NCI-H1417 (cell line): ENCODE measurements at regions not wholly inside any gene's neighbourhood (a gene's known extent, or its start where the extent isn't known, plus 50 kb on each side); places are given as distances from the start of the nearest gene placed in this dataset.
A peak's percentile ranks its signal among the peaks of the same experiment; 100 is the strongest.
"Not testable (repeated sequence)": the region's sequence is repeated elsewhere in the genome, so short reads cannot be mapped to it uniquely, and the experiment has no call there.

Experiments used
- DNase-seq, 3 experiments: peaks; one replicate each; lab custom pipeline; 2025; lab: John Stamatoyannopoulos, UW

DNA sequence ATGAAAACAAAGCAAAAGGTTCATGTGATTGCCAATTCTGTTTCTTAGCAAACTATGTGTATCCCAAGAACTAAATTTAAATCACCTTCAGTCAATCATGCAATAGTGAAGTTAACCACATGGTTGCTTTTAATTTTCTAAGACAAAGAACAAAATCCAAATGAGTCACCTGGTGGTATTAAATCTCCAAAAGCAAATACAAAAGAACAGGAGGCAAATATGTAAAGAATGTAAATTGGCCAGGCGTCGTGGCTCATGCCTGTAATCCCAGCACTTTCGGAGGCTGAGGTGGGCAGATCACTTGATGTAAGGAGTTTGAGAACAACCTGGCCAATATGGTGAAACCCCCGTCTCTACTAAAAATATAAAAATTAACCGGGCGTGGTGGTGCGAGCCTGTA lies 54.2 kb upstream of the PIK3R4 start:
- no peak for DNase-seq

DNA sequence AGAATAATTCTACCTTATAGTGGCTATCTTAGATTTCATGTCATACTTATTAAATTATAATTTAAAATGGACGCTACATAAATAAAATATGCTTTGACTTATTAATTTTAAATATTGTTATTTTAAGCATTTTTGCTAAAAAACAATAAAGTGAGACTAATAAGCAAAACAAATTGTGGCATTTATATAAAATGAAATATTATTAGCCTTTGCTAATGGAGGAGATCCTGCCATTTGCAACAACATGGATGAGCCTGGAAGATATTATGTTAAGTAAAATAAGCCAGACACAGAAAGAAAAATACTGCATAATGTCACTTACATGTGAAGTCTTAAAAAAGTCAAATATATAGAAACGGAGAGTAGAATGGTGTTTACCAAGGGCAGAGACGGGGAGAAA lies 54.8 kb upstream of the PIK3R4 start:
- no peak for DNase-seq

DNA sequence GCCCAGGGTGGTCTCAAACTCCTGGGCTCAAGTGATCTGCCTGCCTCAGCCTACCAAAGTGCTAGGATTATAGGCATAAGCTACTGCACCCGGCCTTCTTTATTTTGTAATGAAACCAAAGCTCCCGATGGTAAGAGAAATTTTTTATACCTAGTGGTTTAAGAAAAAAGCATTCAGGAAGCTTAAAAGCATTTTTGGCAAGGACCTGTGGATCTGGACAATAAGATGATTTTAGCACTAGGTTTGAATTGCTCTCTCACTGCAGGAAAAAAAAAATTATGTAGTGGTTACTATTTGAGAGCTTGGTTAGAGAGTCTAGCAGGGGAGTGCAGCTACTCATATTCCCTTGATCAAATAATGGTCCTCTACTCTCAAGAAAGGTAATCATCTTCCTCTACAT lies 64.9 kb upstream of the PIK3R4 start:
- DNase-seq, result peak in 2 of 3 experiments; percentile 50 to 65

DNA sequence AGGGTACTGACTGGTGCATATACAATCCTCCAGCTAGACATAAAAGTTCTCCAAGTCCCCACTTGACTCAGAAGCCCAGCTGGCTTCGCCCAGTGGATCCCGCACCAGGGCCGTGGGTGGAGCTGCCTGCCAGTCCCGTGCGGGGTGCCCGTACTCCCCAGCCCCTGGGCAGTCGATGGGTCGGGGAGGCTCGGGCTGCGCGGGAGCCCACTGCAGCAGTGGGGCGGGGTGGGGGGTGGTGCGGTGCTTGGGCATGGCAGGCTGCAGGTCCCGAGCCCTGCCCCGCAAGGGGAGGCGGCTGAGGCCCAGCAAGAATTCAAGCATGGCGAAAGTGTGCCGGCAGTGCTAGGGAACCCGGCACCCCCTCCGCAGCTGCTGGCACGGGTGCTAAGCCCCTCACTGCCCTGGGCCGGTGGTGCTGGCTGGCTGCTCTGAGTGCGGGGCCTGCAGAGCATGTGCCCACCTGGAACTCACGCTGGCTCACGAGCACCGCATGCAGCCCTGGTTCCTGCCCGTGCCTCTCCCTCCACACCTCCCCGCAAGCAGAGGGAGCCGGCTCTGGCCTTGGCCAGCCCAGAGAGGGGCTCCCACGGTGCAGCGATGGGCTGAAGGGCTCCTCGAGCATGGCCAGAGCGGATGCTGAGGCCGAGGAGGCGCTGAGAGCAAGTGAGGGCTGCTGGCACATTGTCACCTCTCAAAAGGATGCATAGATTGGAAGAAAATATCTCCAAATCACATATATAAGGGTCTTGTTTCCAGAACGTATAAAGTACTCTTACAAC lies 68.3 kb upstream of the PIK3R4 start:
- no peak for DNase-seq

DNA sequence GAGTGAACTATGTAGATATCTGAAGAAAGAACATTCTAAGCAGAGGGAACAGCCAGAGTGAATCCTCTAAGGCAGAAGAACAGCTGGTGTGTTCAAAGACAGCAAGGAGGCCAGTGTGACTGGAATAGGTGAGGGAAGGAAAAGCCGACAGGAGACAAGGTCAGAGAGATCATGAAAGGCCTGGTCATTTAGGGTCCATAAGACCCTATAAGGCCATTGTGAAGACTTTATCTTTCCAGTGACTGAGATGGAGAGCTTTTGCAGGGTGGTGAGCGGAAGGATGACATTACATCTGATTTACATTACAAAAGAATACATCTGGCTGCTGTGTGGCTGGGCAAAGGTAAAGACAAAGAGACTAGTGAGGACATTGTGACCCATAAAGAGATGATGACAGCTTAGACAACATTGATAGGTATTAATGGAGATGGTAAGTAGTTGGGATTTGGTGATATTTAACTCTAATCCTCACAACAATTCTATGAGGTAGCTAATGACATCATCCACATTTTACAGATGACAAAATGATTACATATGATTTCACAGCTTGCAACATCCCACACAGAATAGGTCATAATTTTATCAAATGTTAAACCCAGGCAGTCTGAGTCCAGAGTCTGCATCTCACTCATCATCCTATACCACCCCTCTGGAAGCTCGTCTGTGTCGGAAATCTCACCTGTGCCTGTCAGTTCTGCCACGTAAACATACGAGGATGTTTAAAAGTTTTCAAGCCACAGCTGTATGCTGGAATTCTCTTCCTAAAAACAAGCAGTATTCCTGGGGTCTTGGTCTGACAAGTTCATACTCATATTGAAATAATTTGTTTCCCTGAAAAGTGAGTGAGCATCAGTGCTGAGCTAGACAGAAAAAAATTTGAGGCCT lies 70.2 kb upstream of the PIK3R4 start:
- DNase-seq, result no peak

DNA sequence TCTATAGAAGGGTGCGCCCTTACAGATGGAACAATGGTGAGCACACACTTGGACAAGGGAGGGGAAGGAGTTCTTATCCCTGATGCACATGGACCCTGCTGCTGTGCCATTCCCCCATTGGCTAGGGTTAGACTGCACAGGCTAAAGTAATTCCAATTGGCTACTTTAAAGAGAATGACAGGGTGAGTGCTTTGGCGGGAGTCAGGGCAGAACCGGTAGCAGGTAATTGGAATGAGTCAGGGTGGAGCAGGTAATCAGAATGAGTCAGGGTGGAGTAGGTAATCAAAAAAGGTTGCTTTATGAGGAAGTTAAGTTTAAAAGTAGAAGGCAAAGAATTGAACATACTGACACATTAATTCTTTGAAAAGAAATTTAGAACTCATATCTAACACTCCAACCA lies 71.4 kb upstream of the PIK3R4 start:
- not testable (repeated sequence) for DNase-seq

DNA sequence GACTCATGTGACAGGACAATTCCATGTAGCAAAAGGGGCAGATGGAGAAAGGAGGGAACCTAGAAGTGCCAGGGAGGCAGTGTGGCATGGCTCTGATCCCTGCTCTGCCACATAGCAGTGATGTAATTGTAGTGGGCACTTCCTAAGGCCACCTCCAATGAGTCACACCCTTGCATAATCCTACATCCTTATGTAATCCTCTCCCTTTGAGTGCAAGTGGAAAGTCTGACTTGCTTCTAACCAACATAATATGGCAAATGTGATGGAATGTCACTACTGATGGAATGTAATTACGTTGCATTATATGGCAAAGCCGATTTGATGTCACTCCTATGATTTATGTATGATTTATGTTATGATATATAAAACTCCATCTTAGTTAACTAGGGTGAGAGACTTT lies 72.9 kb upstream of the ATP2C1 start:
- DNase-seq, result no peak

DNA sequence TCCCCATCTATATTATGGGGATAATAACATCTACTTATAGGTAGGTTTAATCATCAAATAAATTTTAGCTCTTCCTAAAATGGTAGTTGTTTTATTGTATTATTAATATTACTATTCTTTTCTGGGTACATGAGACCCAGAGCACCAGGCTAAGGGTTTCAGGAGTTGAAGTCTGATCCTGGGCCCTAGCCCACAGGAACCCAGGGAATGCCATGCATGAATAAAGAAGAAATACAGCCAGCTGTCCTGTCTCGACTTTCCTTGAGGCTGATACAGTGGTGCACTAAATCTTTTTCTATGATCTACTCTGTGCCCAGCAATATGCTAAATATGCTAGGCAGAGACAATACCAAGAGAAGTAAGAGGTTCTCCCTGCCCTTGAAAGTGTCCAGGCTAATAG lies 72.1 kb upstream of the ATP2C1 start:
- DNase-seq, result no peak

DNA sequence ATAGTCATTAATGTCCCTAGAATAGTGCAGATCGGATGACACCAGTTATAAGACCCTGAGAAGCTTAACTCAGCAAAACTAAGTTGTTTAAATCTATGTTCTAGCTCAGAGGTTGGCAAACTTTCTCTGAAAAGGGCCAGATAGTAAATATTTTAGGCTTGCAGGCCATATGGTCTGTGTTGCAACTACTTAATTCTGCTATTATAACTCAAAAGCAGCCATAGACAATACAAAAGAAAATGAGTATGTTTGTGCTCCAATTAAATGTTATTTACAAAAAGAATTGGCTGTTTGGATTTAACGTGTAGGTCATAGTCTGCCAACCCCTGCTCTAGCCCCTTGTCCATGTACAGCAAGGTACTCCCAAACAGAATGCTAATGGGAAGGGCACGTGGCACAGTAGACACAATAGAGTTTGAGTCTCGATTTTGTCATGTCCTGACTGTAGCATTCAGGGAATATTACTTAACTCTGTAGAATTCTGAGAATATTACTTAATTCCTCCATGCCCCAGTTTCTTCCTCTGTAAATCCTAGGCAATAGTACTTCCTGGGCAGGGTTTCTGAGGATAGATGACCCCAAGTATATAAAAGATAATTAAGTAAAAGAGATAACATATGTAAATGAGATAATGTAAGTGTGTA lies 70.5 kb upstream of the ATP2C1 start:
- peak in 2 of 3 experiments; percentile 6 to 49 for DNase-seq

DNA sequence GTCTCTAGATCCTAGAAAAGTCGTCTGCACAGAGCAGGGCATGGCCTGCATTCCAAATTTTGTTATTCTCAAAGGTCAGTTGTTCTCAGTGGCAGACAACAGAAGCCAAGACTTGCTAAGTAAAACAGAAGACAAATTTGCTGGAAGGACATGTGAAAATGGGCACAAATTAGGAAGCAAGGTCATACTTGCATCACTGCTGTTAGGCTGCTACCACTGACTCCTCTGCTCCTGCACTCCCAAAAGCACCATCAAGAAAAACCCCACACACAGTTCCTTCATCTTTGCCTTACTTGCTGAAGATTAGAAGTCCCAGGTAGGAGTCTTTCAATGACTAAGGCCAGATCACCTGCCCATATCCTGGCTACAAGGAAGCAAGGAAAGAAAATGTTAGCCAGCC lies 69.9 kb upstream of the ATP2C1 start:
- no peak for DNase-seq

DNA sequence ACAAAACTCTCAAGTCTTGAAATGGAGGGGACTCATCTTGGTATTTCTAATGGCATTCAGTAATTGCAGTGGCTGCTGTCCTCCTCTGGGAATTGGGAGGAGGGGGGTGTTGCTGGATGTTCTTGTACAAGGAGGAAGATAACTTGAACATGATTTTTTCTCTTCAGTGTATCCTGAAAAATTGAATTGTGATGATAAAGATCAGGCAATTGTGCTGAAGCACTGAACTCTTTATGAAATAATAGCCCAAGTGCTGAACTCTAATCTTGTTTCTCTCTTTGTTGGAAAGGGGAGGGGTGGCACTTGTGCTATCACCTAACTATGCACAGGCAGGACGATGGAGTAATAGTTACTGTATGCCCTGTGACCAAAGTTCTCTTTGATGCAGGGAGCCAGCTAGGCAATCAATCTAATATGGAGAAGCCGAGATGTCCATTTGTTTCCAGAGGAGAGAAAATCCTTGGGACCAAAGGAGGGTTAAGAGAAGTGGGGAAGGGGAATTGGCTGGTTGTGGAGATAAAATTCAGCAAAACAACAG lies 68.1 kb upstream of the ATP2C1 start:
- no peak for DNase-seq

DNA sequence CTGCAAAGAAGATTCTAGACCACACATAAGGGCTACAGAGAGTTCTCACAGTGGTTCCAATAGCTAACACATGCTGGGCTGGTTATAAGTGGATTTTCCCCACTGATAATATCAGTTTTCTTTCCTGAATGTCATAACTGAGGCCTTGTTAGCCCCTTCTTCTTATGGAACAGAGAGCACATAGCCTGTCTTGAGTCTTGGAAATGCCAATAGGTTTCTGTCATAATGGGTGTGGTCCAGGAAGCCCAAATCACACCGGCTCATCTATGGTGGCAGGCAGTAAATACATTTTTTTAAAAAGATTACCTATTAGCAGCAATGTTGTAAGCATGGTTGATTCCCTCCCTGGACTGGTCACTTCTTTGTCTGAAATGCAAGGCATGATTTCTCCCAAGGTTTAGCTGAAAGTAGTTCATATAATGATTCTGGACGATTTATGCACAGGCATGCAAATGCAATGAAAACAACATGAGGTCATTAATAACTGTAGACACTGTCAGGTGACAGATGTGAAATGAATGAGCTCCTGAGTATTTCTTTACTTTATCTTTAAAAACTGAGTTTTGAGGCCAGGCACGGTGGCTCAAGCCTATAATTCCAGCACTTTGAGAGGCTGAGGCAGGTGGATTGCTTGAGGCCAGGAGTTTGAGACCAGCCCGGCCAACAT lies 67.2 kb upstream of the ATP2C1 start:
- DNase-seq, result no peak

DNA sequence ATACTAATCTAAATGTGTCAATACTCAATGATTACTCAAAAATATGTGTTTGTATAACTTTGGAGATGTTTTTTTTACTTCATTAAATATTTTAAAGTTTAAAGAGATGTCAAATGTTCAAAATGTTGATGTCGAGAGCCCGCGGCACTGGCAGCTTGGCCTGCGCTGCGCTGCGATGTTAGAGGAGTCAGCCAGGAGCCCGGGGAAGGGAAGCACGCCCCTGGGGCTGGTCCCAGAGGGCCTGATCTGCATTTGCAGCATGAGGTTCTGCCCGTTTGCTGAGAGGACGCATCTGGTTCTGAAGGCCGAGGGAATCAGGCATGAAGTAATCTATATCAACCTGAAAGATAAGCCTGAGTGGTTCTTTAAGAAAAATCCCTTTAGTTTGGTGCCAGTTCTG lies 66.4 kb upstream of the ATP2C1 start:
- DNase-seq, result no peak

DNA sequence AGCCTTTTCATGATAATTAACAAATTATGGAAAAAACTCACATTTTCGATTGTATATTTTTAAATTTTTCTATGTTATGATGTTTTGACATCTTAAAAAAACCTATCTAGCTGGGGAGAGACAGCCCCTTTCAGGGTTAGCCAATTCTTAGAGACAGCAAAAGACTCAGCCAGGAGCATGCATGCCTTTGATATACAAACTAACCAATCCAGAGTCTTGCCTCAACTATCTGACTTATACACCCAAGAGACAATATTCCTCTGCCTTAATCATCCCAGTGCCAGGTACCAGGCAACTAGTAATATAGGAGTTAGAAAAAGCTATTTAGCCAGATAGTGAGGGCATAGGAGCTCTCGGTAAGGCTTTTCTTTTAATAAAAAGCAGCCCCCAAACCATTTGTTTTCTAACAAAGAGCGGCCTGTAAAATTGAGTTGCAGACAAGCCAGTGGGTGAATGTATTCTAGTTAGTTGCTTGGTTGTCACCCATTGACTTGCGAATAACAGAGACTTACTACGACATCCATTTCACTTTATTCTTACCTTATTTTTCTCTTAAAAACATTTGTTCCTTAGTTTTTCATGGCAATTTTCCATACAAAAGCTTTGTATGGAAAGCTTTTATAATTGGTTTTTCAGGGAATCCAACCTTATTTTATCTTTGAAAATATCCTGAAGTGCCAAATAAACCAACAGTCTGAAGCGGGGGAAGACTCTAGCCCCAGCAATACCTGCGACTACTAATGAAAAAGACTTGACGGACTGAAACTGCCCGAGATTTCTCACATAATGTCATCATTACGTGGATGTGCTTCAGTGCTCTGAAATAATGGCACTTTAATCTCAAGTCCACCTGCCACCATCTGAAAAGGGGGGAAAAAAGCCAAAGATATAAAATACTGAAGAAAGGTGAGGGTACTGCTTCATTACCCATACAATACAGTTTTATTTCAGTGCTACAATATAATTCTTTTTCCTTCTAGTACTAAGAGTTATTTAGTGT lies 64.6 kb upstream of the ATP2C1 start:
- DNase-seq, result no peak

DNA sequence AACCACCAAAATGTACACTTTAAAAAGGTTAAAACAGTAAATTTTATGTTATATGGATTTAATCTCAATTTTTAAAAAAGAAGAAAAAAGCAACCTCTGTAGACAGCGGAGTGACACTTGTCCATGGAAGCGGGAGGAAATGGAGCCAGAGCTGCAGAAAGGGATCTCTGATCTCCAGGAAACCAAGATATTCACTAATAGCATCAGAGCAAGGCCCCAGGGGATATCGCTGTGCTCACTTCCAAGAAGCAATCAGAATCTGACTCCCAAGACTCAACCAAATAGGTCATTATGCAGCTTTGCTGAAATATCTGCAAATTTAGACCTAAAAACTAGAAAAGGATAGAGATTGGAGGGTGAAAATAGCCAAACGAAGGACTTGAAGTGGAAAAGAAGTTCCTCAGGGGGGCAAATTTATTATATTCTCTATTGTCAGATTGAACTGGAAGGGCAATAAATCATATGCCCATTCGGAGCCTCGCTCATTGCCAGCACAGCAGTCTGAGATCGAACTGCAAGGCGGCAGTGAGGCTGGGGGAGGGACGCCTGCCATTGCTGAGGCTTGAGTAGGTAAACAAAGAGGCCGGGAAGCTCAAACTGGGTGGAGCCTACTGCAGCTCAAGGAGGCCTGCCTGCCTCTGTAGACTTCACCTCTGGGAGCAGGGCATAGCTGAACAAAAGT lies 62.0 kb upstream of the ATP2C1 start:
- peak; percentile 34 to 63 (median 42) for DNase-seq

DNA sequence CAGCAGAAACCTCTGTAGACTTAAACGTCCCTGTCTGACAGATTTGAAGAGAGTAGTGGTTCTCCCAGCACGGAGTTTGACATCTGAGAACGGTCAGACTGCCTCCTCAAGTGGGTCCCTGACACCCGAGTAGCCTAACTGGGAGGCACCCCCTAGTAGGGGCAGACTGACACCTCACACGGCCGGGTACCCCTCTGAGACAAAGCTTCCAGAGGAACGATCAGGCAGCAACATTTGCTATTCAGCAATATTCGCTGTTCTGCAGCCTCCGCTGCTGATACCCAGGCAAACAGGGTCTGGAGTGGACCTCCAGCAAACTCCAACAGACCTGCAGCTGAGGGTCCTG lies 61.5 kb upstream of the ATP2C1 start:
- not testable (repeated sequence) for DNase-seq

DNA sequence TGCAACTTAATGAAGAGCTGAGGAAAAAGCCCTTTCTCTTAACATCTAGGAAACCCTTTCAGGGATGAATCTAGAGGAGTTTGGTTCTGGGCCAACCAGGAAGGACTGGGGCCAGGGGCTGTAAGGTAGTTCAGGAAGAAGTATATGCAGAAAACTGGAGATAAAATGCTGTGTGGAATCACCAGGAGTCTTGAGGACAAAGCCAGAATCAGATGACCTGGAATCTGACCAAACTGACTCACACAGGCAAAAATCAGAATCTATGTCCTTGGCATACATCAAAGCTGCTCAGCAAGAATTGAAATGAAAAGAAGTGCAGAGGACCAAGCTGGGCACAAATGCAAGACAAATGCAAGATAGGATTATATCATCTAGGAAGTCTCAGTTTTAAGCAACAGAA lies 59.4 kb upstream of the ATP2C1 start:
- DNase-seq, result no peak

DNA sequence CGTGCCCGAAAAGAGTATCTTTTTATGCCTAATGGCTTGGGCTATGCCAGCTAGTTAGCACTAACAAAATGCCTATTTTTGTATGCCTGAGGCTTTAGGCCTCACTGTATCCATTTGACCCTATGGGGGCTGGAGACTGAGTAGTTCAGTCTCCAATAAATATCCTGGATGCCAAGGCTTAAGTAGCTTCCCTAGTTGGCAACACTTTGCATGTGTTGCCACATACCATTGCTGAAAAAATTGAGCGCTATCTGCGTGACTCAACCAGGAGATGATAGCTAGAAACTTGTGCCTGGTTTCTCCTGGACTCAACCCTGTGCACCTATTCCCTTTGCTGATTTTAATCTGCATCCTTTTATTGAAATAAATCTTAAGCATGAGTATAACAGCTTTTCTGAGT lies 58.4 kb upstream of the ATP2C1 start:
- no peak for DNase-seq

DNA sequence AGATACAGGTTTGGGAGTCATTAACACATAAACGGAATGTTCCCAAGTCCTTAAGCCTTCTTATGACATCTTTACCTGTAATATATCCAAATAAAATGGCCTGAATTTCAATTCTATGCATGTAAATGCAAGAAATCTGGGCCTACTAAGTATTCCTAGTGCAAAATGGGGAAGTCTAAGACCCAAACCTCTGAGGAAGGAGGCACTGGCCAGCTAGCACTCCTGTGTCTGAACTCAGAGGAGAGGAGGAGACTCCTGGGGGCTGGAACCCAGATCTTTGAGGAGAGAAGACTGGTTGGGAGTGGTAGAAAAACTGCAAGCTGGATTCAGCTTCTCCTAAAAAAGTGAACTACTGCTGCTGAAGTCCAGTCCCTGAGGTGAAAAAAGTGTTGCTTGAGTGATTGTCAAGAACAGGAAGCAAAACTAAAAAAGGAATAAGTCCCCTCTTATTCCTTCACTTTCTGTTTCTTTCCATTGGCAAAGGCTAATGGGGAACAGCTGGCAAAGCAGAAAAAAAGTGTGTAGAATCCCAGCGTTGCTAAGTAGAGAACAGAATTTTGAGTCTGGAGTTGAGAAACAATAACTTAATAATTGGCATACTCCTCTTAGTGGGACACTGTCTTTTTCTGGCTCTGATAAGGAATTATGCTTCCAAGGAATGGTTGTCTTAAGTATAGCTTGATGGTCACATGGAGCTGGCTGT lies 54.8 kb upstream of the ATP2C1 start:
- DNase-seq, result no peak

DNA sequence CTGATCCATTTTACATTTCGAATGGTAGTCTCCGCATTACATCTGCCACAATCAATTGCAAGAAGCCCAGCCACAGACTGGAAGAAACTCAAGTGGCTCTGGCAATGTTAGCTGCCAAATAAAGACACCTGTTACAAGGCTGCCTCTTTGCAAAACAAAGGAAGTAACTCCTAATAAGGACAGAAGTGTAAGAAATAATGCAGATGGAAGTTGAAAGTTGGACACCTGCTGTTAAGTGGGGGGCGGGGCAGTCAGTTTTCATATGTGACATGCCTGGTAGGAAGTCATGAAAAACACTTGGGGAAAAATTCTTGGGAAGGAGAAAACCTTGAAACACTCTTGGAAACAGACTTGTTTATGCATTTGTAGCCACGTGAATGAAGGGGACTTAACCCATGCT lies 54.1 kb upstream of the ATP2C1 start:
- DNase-seq, result peak; percentile 62 to 86 (median 79)
